H1 (cell line): ENCODE measurements at regions not wholly inside any gene's neighbourhood (a gene's known extent, or its start where the extent isn't known, plus 50 kb on each side); places are given as distances from the start of the nearest gene placed in this dataset.

Experiments used
- E2F6 ChIP-seq: IDR thresholded peaks from 2 replicates; pipeline ENCODE4 v1.6.1; 2012; ENCODE audit warnings: inconsistent platforms
- EZH2 ChIP-seq: fragments of 200-600 bp; sonication (generic); IDR thresholded peaks from 2 replicates; pipeline ENCODE4 v1.7.1; 2012; ENCODE audit warnings: low read depth, mild to moderate bottlenecking, moderate library complexity, low read length, inconsistent platforms; ENCODE audit not compliant: severe bottlenecking
- FOSL1 ChIP-seq: IDR thresholded peaks from 2 replicates; pipeline ENCODE4 v1.6.1; 2011; ENCODE audit warnings: mild to moderate bottlenecking, low read depth, low read length, moderate library complexity; ENCODE audit not compliant: insufficient read depth
- POLR2A ChIP-seq, 2 experiments: IDR thresholded peaks; 1 replicate in 1 of 2; 2 replicates in 1 of 2; pipeline ENCODE4 v1.6.1; 2011; ENCODE audit warnings: low read depth in 2 of 2, low read length in 2 of 2, mild to moderate bottlenecking in 2 of 2; ENCODE audit errors: control extremely low read depth in 1 of 2
- RFX5 ChIP-seq: IDR thresholded peaks from 2 replicates; pipeline ENCODE4 v1.6.1; 2011; ENCODE audit warnings: low read depth, low read length, improper control_type of control experiment, borderline replicate concordance
- RXRA ChIP-seq: IDR thresholded peaks from 2 replicates; pipeline ENCODE4 v1.6.1; 2011; ENCODE audit warnings: low read depth, mild to moderate bottlenecking, low read length, moderate library complexity; ENCODE audit not compliant: insufficient read depth
- SRF ChIP-seq: IDR thresholded peaks from 2 replicates; pipeline ENCODE4 v1.6.1; 2011; ENCODE audit warnings: mild to moderate bottlenecking, low read depth, low read length, moderate library complexity
- TAF7 ChIP-seq: optimal IDR thresholded peaks from 2 replicates; pipeline ENCODE3; 2011; ENCODE audit warnings: low read depth, mild to moderate bottlenecking, inconsistent platforms, low read length, moderate library complexity, borderline replicate concordance
- TBP ChIP-seq: IDR thresholded peaks from 2 replicates; pipeline ENCODE4 v1.6.1; 2011; ENCODE audit warnings: low read depth, low read length, improper control_type of control experiment
- TF ChIP-seq, protein P1 (sequence below), 3 experiments: IDR thresholded peaks; 1 replicate in 2 of 3; 2 replicates in 1 of 3; pipeline versions ENCODE4 v1.5.1 to v1.6.1; 2011; ENCODE audit warnings: low read length in 3 of 3, mild to moderate bottlenecking in 3 of 3, inconsistent platforms in 2 of 3, low read depth in 1 of 3, moderate library complexity in 1 of 3; ENCODE audit not compliant: insufficient read depth in 1 of 3; ENCODE audit errors: control extremely low read depth in 1 of 3

- TF ChIP-seq POLR2A (IDR thresholded peaks at IDR 0.05; ENCODE audit: control extremely low read depth in 1 of 2, low read depth in 2 of 2, low read length in 2 of 2): no peak
- TF ChIP-seq E2F6: no peak; the same call in 1 of the 2 replicates
- TF ChIP-seq, protein P1, sequence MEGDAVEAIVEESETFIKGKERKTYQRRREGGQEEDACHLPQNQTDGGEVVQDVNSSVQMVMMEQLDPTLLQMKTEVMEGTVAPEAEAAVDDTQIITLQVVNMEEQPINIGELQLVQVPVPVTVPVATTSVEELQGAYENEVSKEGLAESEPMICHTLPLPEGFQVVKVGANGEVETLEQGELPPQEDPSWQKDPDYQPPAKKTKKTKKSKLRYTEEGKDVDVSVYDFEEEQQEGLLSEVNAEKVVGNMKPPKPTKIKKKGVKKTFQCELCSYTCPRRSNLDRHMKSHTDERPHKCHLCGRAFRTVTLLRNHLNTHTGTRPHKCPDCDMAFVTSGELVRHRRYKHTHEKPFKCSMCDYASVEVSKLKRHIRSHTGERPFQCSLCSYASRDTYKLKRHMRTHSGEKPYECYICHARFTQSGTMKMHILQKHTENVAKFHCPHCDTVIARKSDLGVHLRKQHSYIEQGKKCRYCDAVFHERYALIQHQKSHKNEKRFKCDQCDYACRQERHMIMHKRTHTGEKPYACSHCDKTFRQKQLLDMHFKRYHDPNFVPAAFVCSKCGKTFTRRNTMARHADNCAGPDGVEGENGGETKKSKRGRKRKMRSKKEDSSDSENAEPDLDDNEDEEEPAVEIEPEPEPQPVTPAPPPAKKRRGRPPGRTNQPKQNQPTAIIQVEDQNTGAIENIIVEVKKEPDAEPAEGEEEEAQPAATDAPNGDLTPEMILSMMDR (IDR thresholded peaks at IDR 0.05; ENCODE audit: control extremely low read depth in 1 of 3, insufficient read depth in 1 of 3, low read depth in 1 of 3, low read length in 3 of 3): peak; percentile 79 to 92 (median 86)
- no peak for TF ChIP-seq TBP
- no peak for TF ChIP-seq TAF7
- no peak for TF ChIP-seq SRF
- no peak for TF ChIP-seq FOSL1
- TF ChIP-seq EZH2: no peak
- no peak for TF ChIP-seq RXRA
- no peak for TF ChIP-seq RFX5
These were observed 604.7 kb downstream of the PTPRC start for GRCh38 chr1:199243423-199244061.
